ENCODE measurements at regions not wholly inside any gene's neighbourhood (a gene's known extent, or its start where the extent isn't known, plus 50 kb on each side); places are given as distances from the start of the nearest gene placed in this dataset.
"Not testable (repeated sequence)": the region's sequence is repeated elsewhere in the genome, so short reads cannot be mapped to it uniquely, and the experiment has no call there.

GRCh38 chr10:36771725-36772124 lies 353.7 kb upstream of the ANKRD30A start:
- H3K4me2 ChIP-seq (ENCODE audit: insufficient read depth, low read length) = no peak overlapping the region
- no peaks in the 10 kb centered on the region for H3K27me3 ChIP-seq (ENCODE audit: insufficient read depth, low read length)
- no peak for TF ChIP-seq CTCF (IDR thresholded peaks at IDR 0.05; ENCODE audit: extremely low read depth, low read depth, low read length)
- no peaks in the 10 kb centered on the region for H3K9me3 ChIP-seq (ENCODE audit: low read depth, low read length)
- H3K4me1 ChIP-seq (ENCODE audit: insufficient read depth, low read length) = no peaks in the 10 kb centered on the region
- H3K36me3 ChIP-seq (ENCODE audit: insufficient read depth, low read length) = no peaks in the 10 kb centered on the region
- no peak for DNase-seq (ENCODE audit: insufficient read length, low spot score, missing footprints)
- no peak overlapping the region for H3K27ac ChIP-seq (ENCODE audit: low read depth, low read length)
- no peak overlapping the region for H2AFZ ChIP-seq (ENCODE audit: low read length)
- no peaks in the 10 kb centered on the region for H4K20me1 ChIP-seq (ENCODE audit: insufficient read depth, low read length)
- H3K4me3 ChIP-seq (ENCODE audit: insufficient read depth, low read length) = no peak overlapping the region
- no peaks in the 10 kb centered on the region for H3K79me2 ChIP-seq (ENCODE audit: insufficient read depth, low read length)

- not testable (repeated sequence) for H3K9me3 ChIP-seq (ENCODE audit: low read depth, low read length); H3K4me2 ChIP-seq (ENCODE audit: insufficient read depth, low read length); H4K20me1 ChIP-seq (ENCODE audit: insufficient read depth, low read length); H3K4me3 ChIP-seq (ENCODE audit: insufficient read depth, low read length); H2AFZ ChIP-seq (ENCODE audit: low read length); H3K4me1 ChIP-seq (ENCODE audit: insufficient read depth, low read length); DNase-seq (ENCODE audit: insufficient read length, low spot score, missing footprints); H3K79me2 ChIP-seq (ENCODE audit: insufficient read depth, low read length); H3K27me3 ChIP-seq (ENCODE audit: insufficient read depth, low read length); H3K36me3 ChIP-seq (ENCODE audit: insufficient read depth, low read length); H3K27ac ChIP-seq (ENCODE audit: low read depth, low read length)
Observed at GRCh38 chr10:36769741-36770140, 355.7 kb upstream of the ANKRD30A start.

GRCh38 chr10:36766940-36767339 lies 358.5 kb upstream of the ANKRD30A start:
- Histone ChIP-seq H3K4me1 (ENCODE audit: insufficient read depth, low read length) (no peaks in the 10 kb centered on the region), H4K20me1 (ENCODE audit: insufficient read depth, low read length) (no peaks in the 10 kb centered on the region), H3K27me3 (ENCODE audit: insufficient read depth, low read length) (no peaks in the 10 kb centered on the region), H2AFZ (ENCODE audit: low read length) (no peak overlapping the region), H3K79me2 (ENCODE audit: insufficient read depth, low read length) (no peaks in the 10 kb centered on the region), H3K9me3 (ENCODE audit: low read depth, low read length) (no peaks in the 10 kb centered on the region), H3K4me3 (ENCODE audit: insufficient read depth, low read length) (no peak overlapping the region), H3K4me2 (ENCODE audit: insufficient read depth, low read length) (no peak overlapping the region), H3K36me3 (ENCODE audit: insufficient read depth, low read length) (no peaks in the 10 kb centered on the region), H3K27ac (ENCODE audit: low read depth, low read length) (no peak overlapping the region)
- TF ChIP-seq CTCF (IDR thresholded peaks at IDR 0.05; ENCODE audit: extremely low read depth, low read depth, low read length) = no peak
- DNase-seq (ENCODE audit: insufficient read length, low spot score, missing footprints) = no peak

GRCh38 chr10:36766415-36766810 lies 359.0 kb upstream of the ANKRD30A start:
- no peak overlapping the region for H3K4me2 ChIP-seq (ENCODE audit: insufficient read depth, low read length)
- no peak for DNase-seq (ENCODE audit: insufficient read length, low spot score, missing footprints)
- no peak for TF ChIP-seq CTCF (IDR thresholded peaks at IDR 0.05; ENCODE audit: extremely low read depth, low read depth, low read length)
- H3K9me3 ChIP-seq (ENCODE audit: low read depth, low read length) = no peaks in the 10 kb centered on the region
- no peak overlapping the region for H2AFZ ChIP-seq (ENCODE audit: low read length)
- H3K36me3 ChIP-seq (ENCODE audit: insufficient read depth, low read length) = no peaks in the 10 kb centered on the region
- no peaks in the 10 kb centered on the region for H3K79me2 ChIP-seq (ENCODE audit: insufficient read depth, low read length)
- no peaks in the 10 kb centered on the region for H3K4me1 ChIP-seq (ENCODE audit: insufficient read depth, low read length)
- no peaks in the 10 kb centered on the region for H3K27me3 ChIP-seq (ENCODE audit: insufficient read depth, low read length)
- H3K4me3 ChIP-seq (ENCODE audit: insufficient read depth, low read length) = no peak overlapping the region
- no peak overlapping the region for H3K27ac ChIP-seq (ENCODE audit: low read depth, low read length)
- no peaks in the 10 kb centered on the region for H4K20me1 ChIP-seq (ENCODE audit: insufficient read depth, low read length)

Measured in osteoblast (primary cell).